ENCODE measurements at regions not wholly inside any gene's neighbourhood (a gene's known extent, or its start where the extent isn't known, plus 50 kb on each side); places are given as distances from the start of the nearest gene placed in this dataset.

- no peak for TF ChIP-seq CTCF (IDR thresholded peaks at IDR 0.05; ENCODE audit: low read depth, low read length)
- no peak overlapping the region for H3K4me3 ChIP-seq (ENCODE audit: low read depth, low read length)
These were observed 221.2 kb downstream of the TMEM167A start for GRCh38 chr5:82855893-82856550.

GRCh38 chr5:82854956-82855355 lies 222.2 kb downstream of the TMEM167A start:
- no peak for TF ChIP-seq CTCF (IDR thresholded peaks at IDR 0.05; ENCODE audit: low read depth, low read length)
- no peak overlapping the region for H3K4me3 ChIP-seq (ENCODE audit: low read depth, low read length)

GRCh38 chr5:82851471-82851870 lies 225.7 kb downstream of the TMEM167A start:
- TF ChIP-seq CTCF (IDR thresholded peaks at IDR 0.05; ENCODE audit: low read depth, low read length): no peak

GRCh38 chr5:82850393-82850792 lies 226.8 kb downstream of the TMEM167A start:
- H3K4me3 ChIP-seq (ENCODE audit: low read depth, low read length): no peak overlapping the region
- TF ChIP-seq CTCF (IDR thresholded peaks at IDR 0.05; ENCODE audit: low read depth, low read length): no peak

More at GRCh38 chr5:82851471-82851870, 225.7 kb downstream of the TMEM167A start:
- no peak overlapping the region for H3K4me3 ChIP-seq (ENCODE audit: low read depth, low read length)

- no peak overlapping the region for H3K4me3 ChIP-seq (ENCODE audit: low read depth, low read length)
- no peak for TF ChIP-seq CTCF (IDR thresholded peaks at IDR 0.05; ENCODE audit: low read depth, low read length)
These were observed 227.3 kb downstream of the TMEM167A start for GRCh38 chr5:82849885-82850284.

- H3K4me3 ChIP-seq (ENCODE audit: low read depth, low read length): no peak overlapping the region
- no peak for TF ChIP-seq CTCF (IDR thresholded peaks at IDR 0.05; ENCODE audit: low read depth, low read length)
These were observed 229.6 kb downstream of the TMEM167A start for GRCh38 chr5:82847562-82847961.

- no peak overlapping the region for H3K4me3 ChIP-seq (ENCODE audit: low read depth, low read length)
- TF ChIP-seq CTCF (IDR thresholded peaks at IDR 0.05; ENCODE audit: low read depth, low read length): no peak
These were observed 237.3 kb downstream of the TMEM167A start for GRCh38 chr5:82839881-82840280.
